ENCODE measurements at regions not wholly inside any gene's neighbourhood (a gene's known extent, or its start where the extent isn't known, plus 50 kb on each side); places are given as distances from the start of the nearest gene placed in this dataset.

DNA sequence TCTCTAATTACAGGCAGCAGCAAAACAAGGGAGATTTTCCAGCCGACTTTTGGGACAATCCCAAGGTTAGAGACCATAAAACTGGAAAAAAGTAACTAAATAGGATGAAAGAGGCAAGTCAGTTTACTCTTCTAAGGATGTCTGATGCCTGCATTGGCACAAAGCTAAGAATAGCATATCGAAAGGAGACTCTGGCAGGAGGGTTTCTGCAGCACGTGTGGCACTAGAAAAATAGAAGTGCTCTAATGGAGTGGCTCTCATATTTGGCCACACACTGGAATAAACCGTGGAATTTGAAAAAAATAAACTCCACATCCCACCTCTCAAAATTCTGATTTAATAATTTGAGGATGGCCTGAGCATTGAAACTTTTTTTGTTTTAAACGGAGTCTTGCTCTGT lies 77.2 kb upstream of the ARSJ start:
- Histone ChIP-seq H3K4me3 (ENCODE audit: low read depth, low read length) (no peak overlapping the region), H3K27me3 (replicated peaks) (no peaks in the 10 kb centered on the region), H3K36me3 (replicated peaks) (no peaks in the 10 kb centered on the region), H3K27ac (no peak overlapping the region)
- in situ Hi-C loops (cut with HindIII; ENCODE audit: low pct_ligation_motif_present, low sequenced_read_pairs) = no loop called here
- no peak for DNase-seq
- TF ChIP-seq, protein P1, sequence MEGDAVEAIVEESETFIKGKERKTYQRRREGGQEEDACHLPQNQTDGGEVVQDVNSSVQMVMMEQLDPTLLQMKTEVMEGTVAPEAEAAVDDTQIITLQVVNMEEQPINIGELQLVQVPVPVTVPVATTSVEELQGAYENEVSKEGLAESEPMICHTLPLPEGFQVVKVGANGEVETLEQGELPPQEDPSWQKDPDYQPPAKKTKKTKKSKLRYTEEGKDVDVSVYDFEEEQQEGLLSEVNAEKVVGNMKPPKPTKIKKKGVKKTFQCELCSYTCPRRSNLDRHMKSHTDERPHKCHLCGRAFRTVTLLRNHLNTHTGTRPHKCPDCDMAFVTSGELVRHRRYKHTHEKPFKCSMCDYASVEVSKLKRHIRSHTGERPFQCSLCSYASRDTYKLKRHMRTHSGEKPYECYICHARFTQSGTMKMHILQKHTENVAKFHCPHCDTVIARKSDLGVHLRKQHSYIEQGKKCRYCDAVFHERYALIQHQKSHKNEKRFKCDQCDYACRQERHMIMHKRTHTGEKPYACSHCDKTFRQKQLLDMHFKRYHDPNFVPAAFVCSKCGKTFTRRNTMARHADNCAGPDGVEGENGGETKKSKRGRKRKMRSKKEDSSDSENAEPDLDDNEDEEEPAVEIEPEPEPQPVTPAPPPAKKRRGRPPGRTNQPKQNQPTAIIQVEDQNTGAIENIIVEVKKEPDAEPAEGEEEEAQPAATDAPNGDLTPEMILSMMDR (IDR thresholded peaks at IDR 0.05; ENCODE audit: low read depth, low read length, missing control alignments) = no peak

DNA sequence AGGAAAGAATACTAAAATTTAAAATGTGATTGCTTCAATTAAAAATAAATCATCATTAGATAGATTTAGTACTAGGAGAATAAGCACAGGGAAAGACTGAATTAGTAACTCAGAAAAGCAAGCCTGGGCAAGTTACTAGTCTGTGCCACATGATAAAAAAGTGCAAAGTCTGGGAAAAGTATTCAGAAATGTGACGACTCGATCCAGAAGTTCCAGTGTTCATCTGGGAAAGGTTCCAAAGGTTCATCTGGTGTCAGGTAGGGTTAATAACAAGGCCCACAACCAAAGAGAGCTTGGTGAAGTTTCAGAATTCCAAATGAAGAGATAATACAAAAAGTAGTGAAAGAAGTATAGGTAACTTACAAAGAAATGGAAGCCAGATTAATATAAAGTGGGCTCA lies 78.3 kb upstream of the ARSJ start:
- DNase-seq = no peak
- no peak overlapping the region for H3K4me3 ChIP-seq (ENCODE audit: low read depth, low read length)
- TF ChIP-seq, protein P1 (IDR thresholded peaks at IDR 0.05; ENCODE audit: low read depth, low read length, missing control alignments) = no peak
- no peak overlapping the region for H3K27ac ChIP-seq
- H3K27me3 ChIP-seq (replicated peaks) = no peaks in the 10 kb centered on the region
- H3K36me3 ChIP-seq (replicated peaks) = no peaks in the 10 kb centered on the region
- in situ Hi-C loops (cut with HindIII; ENCODE audit: low pct_ligation_motif_present, low sequenced_read_pairs) = no loop called here

DNA sequence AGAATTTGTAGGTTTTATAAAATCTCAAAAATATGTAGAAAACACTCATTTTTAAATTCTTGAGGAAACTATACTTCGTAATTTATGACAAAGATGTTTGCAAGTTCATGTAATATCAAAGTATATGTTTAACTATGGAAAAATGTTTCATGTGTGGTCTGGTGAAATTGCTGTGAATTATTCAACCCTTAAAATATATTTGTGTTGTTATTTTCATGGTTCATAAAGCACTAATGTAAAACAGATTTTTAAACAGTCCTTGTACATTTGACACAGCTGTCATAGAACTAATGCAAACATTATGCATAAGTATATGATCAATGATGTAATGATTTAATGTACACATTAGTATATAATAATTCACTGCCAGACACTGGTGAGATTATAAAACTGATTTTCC lies 83.1 kb upstream of the ARSJ start:
- Histone ChIP-seq H3K27me3 (replicated peaks) (no peaks in the 10 kb centered on the region), H3K36me3 (replicated peaks) (no peaks in the 10 kb centered on the region), H3K4me3 (ENCODE audit: low read depth, low read length) (no peak overlapping the region), H3K27ac (no peak overlapping the region)
- in situ Hi-C loops (cut with HindIII; ENCODE audit: low pct_ligation_motif_present, low sequenced_read_pairs) = no loop called here
- TF ChIP-seq, protein P1 (IDR thresholded peaks at IDR 0.05; ENCODE audit: low read depth, low read length, missing control alignments) = no peak
- DNase-seq = no peak

DNA sequence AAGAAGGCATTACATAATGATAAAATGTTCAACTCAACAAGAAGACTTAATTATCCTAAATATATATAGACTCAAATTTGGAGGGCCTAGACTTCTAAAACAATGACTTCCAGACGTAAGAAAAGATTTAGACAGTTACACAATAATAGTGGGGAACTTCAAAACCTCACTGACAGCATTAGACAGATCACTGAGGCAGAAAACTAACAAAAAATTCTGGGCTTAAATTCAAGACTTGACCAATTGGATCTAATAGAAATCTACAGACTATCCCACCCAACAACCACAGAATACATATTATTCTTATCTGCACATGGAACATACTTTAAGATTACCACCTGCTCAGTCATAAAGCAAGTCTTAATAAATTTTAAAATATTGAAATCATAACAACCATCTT lies 93.3 kb upstream of the ARSJ start:
- Histone ChIP-seq H3K27me3 (replicated peaks) (no peaks in the 10 kb centered on the region), H3K27ac (no peak overlapping the region), H3K36me3 (replicated peaks) (no peaks in the 10 kb centered on the region), H3K4me3 (ENCODE audit: low read depth, low read length) (no peak overlapping the region)
- in situ Hi-C loops (cut with HindIII; ENCODE audit: low pct_ligation_motif_present, low sequenced_read_pairs) = no loop called here
- DNase-seq = no peak
- TF ChIP-seq, protein P1 (IDR thresholded peaks at IDR 0.05; ENCODE audit: low read depth, low read length, missing control alignments) = no peak

DNA sequence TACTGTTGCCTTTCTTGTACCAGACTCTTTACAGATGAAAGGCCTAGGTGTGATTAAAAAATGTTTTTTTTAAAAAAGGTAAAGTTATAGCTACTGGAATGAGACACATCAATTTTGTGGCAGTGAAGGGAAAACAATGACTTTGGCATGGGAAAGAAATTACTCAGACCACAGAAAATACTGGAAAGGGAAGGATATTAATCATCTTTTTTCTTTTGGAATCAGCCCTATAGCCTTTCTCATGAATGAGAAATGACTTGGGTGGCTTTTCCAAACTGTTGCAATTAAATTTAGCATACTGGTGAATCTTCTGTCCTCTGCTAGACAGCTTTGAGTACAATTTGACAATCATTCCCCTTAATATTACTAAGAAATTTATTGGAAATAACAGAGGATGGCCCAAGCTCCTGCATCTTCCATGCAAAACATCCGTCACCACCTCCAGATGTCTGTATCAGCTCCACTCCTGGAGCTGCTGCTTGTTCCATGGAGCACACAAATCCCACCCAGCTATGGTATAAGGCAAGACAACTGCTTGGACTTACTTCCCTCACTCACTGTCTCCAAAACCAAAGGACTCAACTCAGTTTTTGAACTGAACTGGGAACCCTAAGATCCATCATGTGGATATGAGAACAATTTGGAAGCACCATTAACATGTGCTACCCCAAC lies 97.6 kb upstream of the ARSJ start:
- Histone ChIP-seq H3K27ac (no peak overlapping the region), H3K4me3 (ENCODE audit: low read depth, low read length) (no peak overlapping the region), H3K27me3 (replicated peaks) (no peaks in the 10 kb centered on the region), H3K36me3 (replicated peaks) (no peaks in the 10 kb centered on the region)
- TF ChIP-seq, protein P1 (IDR thresholded peaks at IDR 0.05; ENCODE audit: low read depth, low read length, missing control alignments) = no peak
- in situ Hi-C loops (cut with HindIII; ENCODE audit: low pct_ligation_motif_present, low sequenced_read_pairs) = no loop called here
- DNase-seq = no peak

DNA sequence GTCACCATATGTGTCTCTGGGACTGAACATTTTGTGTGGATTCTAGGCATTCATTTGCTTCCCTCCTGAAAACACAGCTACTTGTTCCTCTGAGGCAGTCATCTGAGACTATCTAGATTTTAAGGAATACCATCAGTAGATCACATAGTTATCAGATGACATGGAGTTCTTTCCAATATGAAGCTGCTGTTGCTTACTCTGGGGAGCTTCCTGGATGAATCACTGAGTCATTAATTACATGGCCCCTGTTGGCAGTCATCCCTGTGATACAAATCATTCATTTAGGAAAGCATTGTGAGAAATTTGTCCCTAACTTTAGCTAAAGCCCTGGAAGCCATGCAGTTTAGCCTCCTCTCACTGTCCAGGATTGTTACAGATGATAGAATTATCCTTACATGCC lies 98.2 kb upstream of the ARSJ start:
- Histone ChIP-seq H3K27me3 (replicated peaks) (no peaks in the 10 kb centered on the region), H3K36me3 (replicated peaks) (no peaks in the 10 kb centered on the region), H3K27ac (no peak overlapping the region), H3K4me3 (ENCODE audit: low read depth, low read length) (no peak overlapping the region)
- peak; percentile 71 for DNase-seq
- TF ChIP-seq, protein P1 (IDR thresholded peaks at IDR 0.05; ENCODE audit: low read depth, low read length, missing control alignments) = no peak
- in situ Hi-C loops (cut with HindIII; ENCODE audit: low pct_ligation_motif_present, low sequenced_read_pairs) = no loop called here
